ENCODE measurements at regions not wholly inside any gene's neighbourhood (a gene's known extent, or its start where the extent isn't known, plus 50 kb on each side); places are given as distances from the start of the nearest gene placed in this dataset.

DNA sequence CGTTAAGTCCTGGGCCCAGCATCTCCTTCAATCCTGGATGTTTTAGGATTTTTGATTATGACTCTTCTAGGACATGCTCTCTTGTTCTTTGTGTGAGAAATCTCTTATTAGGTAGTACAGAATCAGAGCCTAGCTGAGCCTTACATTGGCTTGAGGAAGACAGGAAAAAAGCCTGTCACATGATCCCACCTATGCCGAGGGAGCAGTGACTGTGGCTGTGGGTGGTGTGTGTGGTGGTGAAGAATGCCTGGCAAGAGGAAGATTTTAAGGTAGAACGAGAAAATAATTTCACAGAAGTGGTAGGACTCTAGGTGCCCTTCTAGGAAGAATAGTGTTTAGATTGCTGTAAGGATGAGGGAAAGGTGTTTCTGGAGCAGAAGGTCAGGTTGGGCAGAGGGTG lies 449.5 kb upstream of the PROX1 start:
- TF ChIP-seq, protein P1, sequence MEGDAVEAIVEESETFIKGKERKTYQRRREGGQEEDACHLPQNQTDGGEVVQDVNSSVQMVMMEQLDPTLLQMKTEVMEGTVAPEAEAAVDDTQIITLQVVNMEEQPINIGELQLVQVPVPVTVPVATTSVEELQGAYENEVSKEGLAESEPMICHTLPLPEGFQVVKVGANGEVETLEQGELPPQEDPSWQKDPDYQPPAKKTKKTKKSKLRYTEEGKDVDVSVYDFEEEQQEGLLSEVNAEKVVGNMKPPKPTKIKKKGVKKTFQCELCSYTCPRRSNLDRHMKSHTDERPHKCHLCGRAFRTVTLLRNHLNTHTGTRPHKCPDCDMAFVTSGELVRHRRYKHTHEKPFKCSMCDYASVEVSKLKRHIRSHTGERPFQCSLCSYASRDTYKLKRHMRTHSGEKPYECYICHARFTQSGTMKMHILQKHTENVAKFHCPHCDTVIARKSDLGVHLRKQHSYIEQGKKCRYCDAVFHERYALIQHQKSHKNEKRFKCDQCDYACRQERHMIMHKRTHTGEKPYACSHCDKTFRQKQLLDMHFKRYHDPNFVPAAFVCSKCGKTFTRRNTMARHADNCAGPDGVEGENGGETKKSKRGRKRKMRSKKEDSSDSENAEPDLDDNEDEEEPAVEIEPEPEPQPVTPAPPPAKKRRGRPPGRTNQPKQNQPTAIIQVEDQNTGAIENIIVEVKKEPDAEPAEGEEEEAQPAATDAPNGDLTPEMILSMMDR (IDR thresholded peaks at IDR 0.05; ENCODE audit: low read length): no peak
- no peak for TF ChIP-seq EZH2 (IDR thresholded peaks at IDR 0.05; ENCODE audit: borderline replicate concordance, low read length)

All from OCI-LY1 (cell line).